Motor neuron (in vitro differentiated cells): ENCODE measurements at regions not wholly inside any gene's neighbourhood (a gene's known extent, or its start where the extent isn't known, plus 50 kb on each side); places are given as distances from the start of the nearest gene placed in this dataset.

Experiments used
- ATAC-seq, 8 experiments: fragments of 200-7000 bp; cut with Tn5 transposase; replicated peaks in 6 of 8; 2 replicates each; pipeline ENCODE4 v1.8.0; 2021; ENCODE audit warnings: mild to moderate bottlenecking in 8 of 8, moderate library complexity in 8 of 8
- H3K27ac ChIP-seq, 2 donors: fragments of 250-450 bp; sonication (Bioruptor Pico); 2 replicates each; pipeline ENCODE4 v1.9.0; 2021; ENCODE audit warnings: antibody characterized with exemption in 2 of 2, mild to moderate bottlenecking in 2 of 2, moderate library complexity in 1 of 2
- H3K4me1 ChIP-seq, 2 donors: fragments of 250-450 bp; sonication (Bioruptor Pico); replicated peaks in 1 of 2; 2 replicates each; pipeline ENCODE4 v1.6.1; 2021; ENCODE audit warnings: antibody characterized with exemption in 2 of 2, mild to moderate bottlenecking in 2 of 2, moderate library complexity in 1 of 2
- H3K4me3 ChIP-seq, 5 donors: fragments of 250-450 bp; sonication (Bioruptor Pico); 2 replicates each; pipeline ENCODE4 v1.9.0; 2021; ENCODE audit warnings: antibody characterized with exemption in 5 of 5, mild to moderate bottlenecking in 5 of 5, moderate library complexity in 4 of 5
- WGBS, 10 experiments: fragments of 450-650 bp; shearing (Covaris generic); methylation state at CpG; one replicate each; pipeline ENCODE4 v1.0.0; 2022; 5-methylcytosine and 5-hydroxymethylcytosine counted together
- in situ Hi-C, 9 experiments: fragments of 400-800 bp; cut with MboI; loops; one replicate each; pipeline ENCODE4 v1.15.0; 2021; ENCODE audit warnings: low sequenced_read_pairs in 9 of 9, low pct_unique_long_range_greater_than_20kb in 2 of 9; ENCODE audit not compliant: unreplicated experiment in 9 of 9

- in situ Hi-C loops = no loop called here
Observed at GRCh38 chr16:86701286-86701975, 123.1 kb downstream of the FOXL1 start.

GRCh38 chr16:86702824-86703588 is 124.7 kb downstream of the FOXL1 start:
- ATAC-seq = no peak

More at GRCh38 chr16:86701286-86701975, 123.1 kb downstream of the FOXL1 start:
- Histone ChIP-seq H3K27ac (no peak overlapping the region), H3K4me1 (no peaks in the 10 kb centered on the region), H3K4me3 (no peak overlapping the region)
- WGBS, 10 experiments = 20 to 98% (median 92%) methylated on average over 1 to 10 of the region's 30 CpGs; no CpG with 5 or more reads in 5 of the 10 experiments
- no peak for ATAC-seq

GRCh38 chr16:86704516-86704915 is 126.2 kb downstream of the FOXL1 start:
- ATAC-seq = no peak
- in situ Hi-C loops = no loop called here
- no peaks in the 10 kb centered on the region for H3K4me1 ChIP-seq
- no peak overlapping the region for H3K27ac ChIP-seq
- no peak overlapping the region for H3K4me3 ChIP-seq
- 0 to 100% (median 72%) methylated on average over 1 to 7 of the region's 8 CpGs; no CpG with 5 or more reads in 2 of the 10 experiments for WGBS, 10 experiments

More at GRCh38 chr16:86702824-86703588, 124.7 kb downstream of the FOXL1 start:
- Histone ChIP-seq H3K4me1 (no peaks in the 10 kb centered on the region), H3K4me3 (no peak overlapping the region), H3K27ac (no peak overlapping the region)
- 40 to 100% (median 92%) methylated on average over 1 to 4 of the region's 6 CpGs; no CpG with 5 or more reads in 4 of the 10 experiments for WGBS, 10 experiments
- in situ Hi-C loops = no loop called here

GRCh38 chr16:86706726-86707125 is 128.4 kb downstream of the FOXL1 start:
- no peak overlapping the region for H3K4me3 ChIP-seq
- no peak overlapping the region for H3K27ac ChIP-seq
- no peak for ATAC-seq
- in situ Hi-C loops = no loop called here
- 83 to 100% methylated on average over 2 to 3 of the region's 7 CpGs; no CpG with 5 or more reads in 8 of the 10 experiments for WGBS, 10 experiments
- H3K4me1 ChIP-seq = no peaks in the 10 kb centered on the region

- Histone ChIP-seq H3K4me3 (no peak overlapping the region), H3K4me1 (no peaks in the 10 kb centered on the region), H3K27ac (no peak overlapping the region)
- in situ Hi-C loops = no loop called here
- 70 to 100% (median 92%) methylated on average over 2 to 10 of the region's 18 CpGs; no CpG with 5 or more reads in 5 of the 10 experiments for WGBS, 10 experiments
- no peak for ATAC-seq
Observed at GRCh38 chr16:86707171-86707570, 128.8 kb downstream of the FOXL1 start.

- ATAC-seq = no peak
- WGBS, 10 experiments = 52 to 90% (median 84%) methylated on average over 2 to 5 of the region's 20 CpGs; no CpG with 5 or more reads in 4 of the 10 experiments
- no peaks in the 10 kb centered on the region for H3K4me1 ChIP-seq
- H3K27ac ChIP-seq = no peak overlapping the region
- no peak overlapping the region for H3K4me3 ChIP-seq
- in situ Hi-C loops = no loop called here
Observed at GRCh38 chr16:86707581-86707980, 129.2 kb downstream of the FOXL1 start.

- WGBS, 10 experiments = 39 to 100% (median 79%) methylated on average over 1 to 10 of the region's 11 CpGs; no CpG with 5 or more reads in 2 of the 10 experiments
- Histone ChIP-seq H3K4me1 (no peaks in the 10 kb centered on the region), H3K4me3 (no peak overlapping the region), H3K27ac (no peak overlapping the region)
- no peak for ATAC-seq
- in situ Hi-C loops = no loop called here
Observed at GRCh38 chr16:86708431-86708830, 130.1 kb downstream of the FOXL1 start.

- Histone ChIP-seq H3K4me3 (no peak overlapping the region), H3K4me1 (no peaks in the 10 kb centered on the region), H3K27ac (no peak overlapping the region)
- in situ Hi-C loops = no loop called here
- no peak for ATAC-seq
- WGBS, 10 experiments = 29 to 93% (median 63%) methylated on average over 1 to 3 of the region's 3 CpGs; no CpG with 5 or more reads in 1 of the 10 experiments
Observed at GRCh38 chr16:86709103-86709502, 130.8 kb downstream of the FOXL1 start.

GRCh38 chr16:86709902-86710601 is 131.7 kb downstream of the FOXL1 start:
- 42 to 100% (median 83%) methylated on average over 1 to 17 of the region's 31 CpGs for WGBS, 10 experiments
- Histone ChIP-seq H3K27ac (no peak overlapping the region), H3K4me3 (no peak overlapping the region), H3K4me1 (no peaks in the 10 kb centered on the region)
- no peak for ATAC-seq
- in situ Hi-C loops = no loop called here

- H3K4me1 ChIP-seq = no peaks in the 10 kb centered on the region
- no peak for ATAC-seq
- H3K4me3 ChIP-seq = no peak overlapping the region
- 50 to 86% (median 62%) methylated on average over 1 to 4 of the region's 8 CpGs; no CpG with 5 or more reads in 5 of the 10 experiments for WGBS, 10 experiments
- no peak overlapping the region for H3K27ac ChIP-seq
- in situ Hi-C loops = no loop called here
Observed at GRCh38 chr16:86710602-86710950, 132.2 kb downstream of the FOXL1 start.

- in situ Hi-C loops = no loop called here
- H3K4me1 ChIP-seq = no peaks in the 10 kb centered on the region
- H3K27ac ChIP-seq = no peak overlapping the region
- no peak overlapping the region for H3K4me3 ChIP-seq
- WGBS, 10 experiments = 20 to 100% (median 74%) methylated on average over 1 to 8 of the region's 18 CpGs; no CpG with 5 or more reads in 3 of the 10 experiments
- ATAC-seq = no peak
Observed at GRCh38 chr16:86712158-86713009, 134.0 kb downstream of the FOXL1 start.

- no peak overlapping the region for H3K27ac ChIP-seq
- WGBS, 10 experiments = 58 to 100% (median 80%) methylated on average over 1 to 11 of the region's 25 CpGs; no CpG with 5 or more reads in 2 of the 10 experiments
- H3K4me1 ChIP-seq = peaks cover 0 to 5% of the 10 kb centered on the region in 2 donors
- no peak for ATAC-seq
- no peak overlapping the region for H3K4me3 ChIP-seq
- in situ Hi-C loops = no loop called here
Observed at GRCh38 chr16:86713021-86713631, 134.8 kb downstream of the FOXL1 start.
